GM12878 (cell line): ENCODE measurements at regions not wholly inside any gene's neighbourhood (a gene's known extent, or its start where the extent isn't known, plus 50 kb on each side); places are given as distances from the start of the nearest gene placed in this dataset.

Experiments used
- ATAC-seq: fragments of 200-7000 bp; cut with Tn5 transposase; 3 replicates; pipeline ENCODE4 v1.9.1; 2020; ENCODE audit warnings: mild to moderate bottlenecking, moderate library complexity
- BruUV-seq: library from RNA; stranded (reverse); fragments of 400-500 nt; replicated peaks from 2 replicates; lab custom pipeline; 2021; lab: Mats Ljungman, UMichigan
- CTCF ChIA-PET: fragments of 300-600 bp; sonication (Branson Sonifier 250); formaldehyde crosslinking; extraction: SDS; loops from one replicate; lab custom pipeline; 2021; ENCODE audit warnings: inconsistent platforms; lab: Yijun Ruan, JAX
- POLR2A ChIA-PET: fragments of 350-600 bp; formaldehyde crosslinking; extraction: SDS; loops from one replicate; lab custom pipeline; 2021; ENCODE audit warnings: inconsistent platforms; lab: Charles Lee
- RAD21 ChIA-PET: fragments of 300-600 bp; sonication (Branson Sonifier 250); formaldehyde crosslinking; loops from one replicate; lab custom pipeline; 2023; ENCODE audit warnings: antibody characterized with exemption; ENCODE audit not compliant: unreplicated experiment; lab: Charles Lee
- SMC1A ChIA-PET: fragments of 300-600 bp; sonication (Branson Sonifier 250); formaldehyde crosslinking; loops from one replicate; lab custom pipeline; 2023; ENCODE audit not compliant: unreplicated experiment, uncharacterized antibody; lab: Charles Lee
- DNase-seq: peaks from one replicate; pipeline ENCODE4 v3.0.0-alpha.2; 2011; ENCODE audit warnings: low read depth, low spot score
- FAIRE-seq: peaks from 3 replicates; lab custom pipeline; 2011; peaks lifted over from hg19 to GRCh38; lab: Jason Lieb, UNC
- H2AFZ ChIP-seq: 2 replicates; pipeline ENCODE4 v1.6.0; 2011; ENCODE audit warnings: low read depth, low read length, control low read depth; ENCODE audit not compliant: control insufficient read depth
- H3K27ac ChIP-seq: 2 replicates; pipeline ENCODE4 v1.5.1; 2011; ENCODE audit warnings: control low read depth; ENCODE audit not compliant: control insufficient read depth, insufficient read depth
- H3K27me3 ChIP-seq, 2 experiments: replicated peaks in 1 of 2; 2 replicates each; pipeline versions ENCODE4 v1.6.0 to v1.6.1; 2011; ENCODE audit warnings: low read length in 1 of 2; ENCODE audit not compliant: control insufficient read depth in 2 of 2, insufficient read depth in 2 of 2
- H3K36me3 ChIP-seq, 2 experiments: 2 replicates each; pipeline ENCODE4 v1.5.1; 2011; ENCODE audit warnings: low read length in 1 of 2; ENCODE audit not compliant: control insufficient read depth in 2 of 2, insufficient read depth in 2 of 2
- H3K4me1 ChIP-seq: 2 replicates; pipeline ENCODE4 v1.6.1; 2011; ENCODE audit warnings: mild to moderate bottlenecking, low read length, moderate library complexity, mixed read lengths; ENCODE audit not compliant: control insufficient read depth, insufficient read depth
- H3K4me2 ChIP-seq: 2 replicates; pipeline ENCODE4 v1.6.0; 2011; ENCODE audit warnings: control low read depth; ENCODE audit not compliant: control insufficient read depth, insufficient read depth
- H3K4me3 ChIP-seq: fragments of 200-600 bp; sonication (generic); 2 replicates; pipeline ENCODE4 v1.5.1; 2016
- H3K79me2 ChIP-seq: 2 replicates; pipeline ENCODE4 v1.6.0; 2011; ENCODE audit warnings: low read length; ENCODE audit not compliant: control insufficient read depth, insufficient read depth
- H3K9ac ChIP-seq: 2 replicates; pipeline ENCODE4 v1.8.0; 2011; ENCODE audit warnings: low read length, control low read depth, mixed read lengths; ENCODE audit not compliant: control insufficient read depth, insufficient read depth
- H3K9me3 ChIP-seq: replicated peaks from 3 replicates; pipeline ENCODE4 v1.5.1; 2011; ENCODE audit warnings: mild to moderate bottlenecking, low read length; ENCODE audit not compliant: control insufficient read depth, insufficient read depth
- H4K20me1 ChIP-seq: 2 replicates; pipeline ENCODE4 v1.6.0; 2011; ENCODE audit not compliant: control insufficient read depth, insufficient read depth
- CREB1 ChIP-seq: IDR thresholded peaks from 2 replicates; pipeline ENCODE4 v1.6.1; 2012; ENCODE audit warnings: low read depth, mild to moderate bottlenecking, inconsistent platforms
- ETV6 ChIP-seq, 2 experiments: fragments of 450-650 bp in 1 of 2; IDR thresholded peaks in 1 of 2; conservative IDR thresholded peaks in 1 of 2; 2 replicates each; pipeline ENCODE4 v1.6.1; 2014; ENCODE audit warnings: antibody characterized with exemption in 1 of 2, borderline replicate concordance in 1 of 2, low read depth in 1 of 2, mild to moderate bottlenecking in 1 of 2, moderate library complexity in 1 of 2
- HDAC6 ChIP-seq: fragments of 200-600 bp; sonication (generic); IDR thresholded peaks from one replicate; pipeline ENCODE4 v1.8.0; 2017; ENCODE audit warnings: antibody characterized with exemption; ENCODE audit not compliant: unreplicated experiment
- IKZF1 ChIP-seq: fragments of 450-650 bp; conservative IDR thresholded peaks from 2 replicates; pipeline ENCODE4 v1.6.1; 2017; ENCODE audit warnings: antibody characterized with exemption, mild to moderate bottlenecking
- POLR2AphosphoS5 ChIP-seq: IDR thresholded peaks from 2 replicates; pipeline ENCODE4 v1.6.1; 2011; ENCODE audit warnings: mild to moderate bottlenecking, low read length, inconsistent platforms
- RBBP5 ChIP-seq: fragments of 200-600 bp; sonication (generic); conservative IDR thresholded peaks from 2 replicates; pipeline ENCODE4 v1.6.1; 2016
- ZNF384 ChIP-seq: IDR thresholded peaks from 2 replicates; pipeline ENCODE4 v1.6.1; 2012; ENCODE audit warnings: low read depth, mild to moderate bottlenecking, low read length, improper control_type of control experiment, borderline replicate concordance
- ZZZ3 ChIP-seq: IDR thresholded peaks from 2 replicates; pipeline ENCODE4 v1.6.1; 2011; ENCODE audit warnings: low read depth; ENCODE audit not compliant: control insufficient read depth, insufficient read length
- WGBS: methylation state at CpG from one replicate; pipeline ENCODE4 v1.1.6; 2016; ENCODE audit warnings: low lambda C conversion rate; ENCODE audit not compliant: insufficient replicate concordance, insufficient coverage; ENCODE audit errors: missing lambda C conversion rate; 5-methylcytosine and 5-hydroxymethylcytosine counted together
- in situ Hi-C: fragments of 300-500 bp; cut with MboI; formaldehyde crosslinking; loops from 9 replicates; pipeline ENCODE4 v1.14.3; 2018; ENCODE audit warnings: mixed read lengths
- intact Hi-C: fragments of 100-400 bp; cut with micrococcal nuclease; formaldehyde crosslinking; loops from one replicate; pipeline ENCODE4 v1.14.2; 2022; ENCODE audit not compliant: unreplicated experiment
- TF ChIP-seq, protein P1 (sequence below): IDR thresholded peaks from 2 replicates; pipeline ENCODE4 v1.6.1; 2012; ENCODE audit warnings: low read depth, low read length, improper control_type of control experiment
- TF ChIP-seq, protein P2 (sequence below): fragments of 450-650 bp; IDR thresholded peaks from 2 replicates; pipeline ENCODE4 v1.6.1; 2018; ENCODE audit warnings: borderline replicate concordance, mild to moderate bottlenecking; ENCODE audit not compliant: partially characterized antibody
- TF ChIP-seq, protein P3 (sequence below): fragments of 450-650 bp; conservative IDR thresholded peaks from 2 replicates; pipeline ENCODE4 v1.6.1; 2017; ENCODE audit warnings: mild to moderate bottlenecking, moderate library complexity

DNA sequence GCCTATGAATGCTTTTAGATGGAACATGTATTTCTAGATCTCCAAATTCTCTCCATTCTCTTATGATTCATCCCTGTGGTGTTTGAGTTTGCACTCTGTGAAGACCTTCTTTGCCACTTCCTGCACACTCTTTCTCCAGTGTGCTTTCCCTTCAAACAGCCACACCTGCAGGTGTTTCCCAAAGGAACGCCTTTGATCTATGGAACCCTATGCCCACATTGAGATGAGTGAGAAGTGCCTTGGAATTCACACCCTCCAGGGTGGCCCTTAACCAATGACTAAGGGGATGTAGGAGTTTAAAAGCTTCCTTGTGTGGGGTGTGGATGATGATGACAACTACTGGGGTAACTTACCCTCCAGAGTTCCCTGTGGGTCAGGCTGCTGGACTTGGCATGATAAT is 570.1 kb downstream of the DHX35 start:
- CTCF ChIA-PET: no interaction called here
- in situ Hi-C loops: no loop called here
- no peak overlapping the region for H2AFZ ChIP-seq
- H3K4me3 ChIP-seq: no peak overlapping the region
- H4K20me1 ChIP-seq: no peaks in the 10 kb centered on the region
- H3K9ac ChIP-seq: no peak overlapping the region
- DNase-seq (no peak), ATAC-seq (no peak), FAIRE-seq (no peak)
- H3K27me3 ChIP-seq: no peaks in the 10 kb centered on the region
- no peaks in the 10 kb centered on the region for H3K9me3 ChIP-seq
- no peaks in the 10 kb centered on the region for H3K36me3 ChIP-seq
- no peak overlapping the region for H3K27ac ChIP-seq
- POLR2A ChIA-PET: no interaction called here
- SMC1A ChIA-PET: no interaction called here
- BruUV-seq: no TSS peak
- H3K4me1 ChIP-seq: no peaks in the 10 kb centered on the region
- no peak overlapping the region for H3K4me2 ChIP-seq
- intact Hi-C loops: no loop called here
- RAD21 ChIA-PET: no interaction called here
- no peaks in the 10 kb centered on the region for H3K79me2 ChIP-seq
- 15% methylated on average over 1 of the region's 1 CpG for WGBS
- TF ChIP-seq, protein P1, sequence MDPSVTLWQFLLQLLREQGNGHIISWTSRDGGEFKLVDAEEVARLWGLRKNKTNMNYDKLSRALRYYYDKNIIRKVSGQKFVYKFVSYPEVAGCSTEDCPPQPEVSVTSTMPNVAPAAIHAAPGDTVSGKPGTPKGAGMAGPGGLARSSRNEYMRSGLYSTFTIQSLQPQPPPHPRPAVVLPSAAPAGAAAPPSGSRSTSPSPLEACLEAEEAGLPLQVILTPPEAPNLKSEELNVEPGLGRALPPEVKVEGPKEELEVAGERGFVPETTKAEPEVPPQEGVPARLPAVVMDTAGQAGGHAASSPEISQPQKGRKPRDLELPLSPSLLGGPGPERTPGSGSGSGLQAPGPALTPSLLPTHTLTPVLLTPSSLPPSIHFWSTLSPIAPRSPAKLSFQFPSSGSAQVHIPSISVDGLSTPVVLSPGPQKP: no peak
- TF ChIP-seq ETV6 (conservative IDR thresholded peaks at IDR 0.05 in 1 of 2, IDR thresholded peaks at IDR 0.05 in 1 of 2; ENCODE audit: borderline replicate concordance in 1 of 2, low read depth in 1 of 2): no peak
- no peak for TF ChIP-seq ZZZ3
- TF ChIP-seq POLR2AphosphoS5: no peak
- no peak for TF ChIP-seq CREB1
- TF ChIP-seq, protein P2, sequence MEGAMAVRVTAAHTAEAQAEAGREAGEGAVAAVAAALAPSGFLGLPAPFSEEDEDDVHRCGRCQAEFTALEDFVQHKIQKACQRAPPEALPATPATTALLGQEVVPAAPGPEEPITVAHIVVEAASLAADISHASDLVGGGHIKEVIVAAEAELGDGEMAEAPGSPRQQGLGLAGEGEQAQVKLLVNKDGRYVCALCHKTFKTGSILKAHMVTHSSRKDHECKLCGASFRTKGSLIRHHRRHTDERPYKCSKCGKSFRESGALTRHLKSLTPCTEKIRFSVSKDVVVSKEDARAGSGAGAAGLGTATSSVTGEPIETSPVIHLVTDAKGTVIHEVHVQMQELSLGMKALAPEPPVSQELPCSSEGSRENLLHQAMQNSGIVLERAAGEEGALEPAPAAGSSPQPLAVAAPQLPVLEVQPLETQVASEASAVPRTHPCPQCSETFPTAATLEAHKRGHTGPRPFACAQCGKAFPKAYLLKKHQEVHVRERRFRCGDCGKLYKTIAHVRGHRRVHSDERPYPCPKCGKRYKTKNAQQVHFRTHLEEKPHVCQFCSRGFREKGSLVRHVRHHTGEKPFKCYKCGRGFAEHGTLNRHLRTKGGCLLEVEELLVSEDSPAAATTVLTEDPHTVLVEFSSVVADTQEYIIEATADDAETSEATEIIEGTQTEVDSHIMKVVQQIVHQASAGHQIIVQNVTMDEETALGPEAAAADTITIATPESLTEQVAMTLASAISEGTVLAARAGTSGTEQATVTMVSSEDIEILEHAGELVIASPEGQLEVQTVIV: no peak
- TF ChIP-seq, protein P3, sequence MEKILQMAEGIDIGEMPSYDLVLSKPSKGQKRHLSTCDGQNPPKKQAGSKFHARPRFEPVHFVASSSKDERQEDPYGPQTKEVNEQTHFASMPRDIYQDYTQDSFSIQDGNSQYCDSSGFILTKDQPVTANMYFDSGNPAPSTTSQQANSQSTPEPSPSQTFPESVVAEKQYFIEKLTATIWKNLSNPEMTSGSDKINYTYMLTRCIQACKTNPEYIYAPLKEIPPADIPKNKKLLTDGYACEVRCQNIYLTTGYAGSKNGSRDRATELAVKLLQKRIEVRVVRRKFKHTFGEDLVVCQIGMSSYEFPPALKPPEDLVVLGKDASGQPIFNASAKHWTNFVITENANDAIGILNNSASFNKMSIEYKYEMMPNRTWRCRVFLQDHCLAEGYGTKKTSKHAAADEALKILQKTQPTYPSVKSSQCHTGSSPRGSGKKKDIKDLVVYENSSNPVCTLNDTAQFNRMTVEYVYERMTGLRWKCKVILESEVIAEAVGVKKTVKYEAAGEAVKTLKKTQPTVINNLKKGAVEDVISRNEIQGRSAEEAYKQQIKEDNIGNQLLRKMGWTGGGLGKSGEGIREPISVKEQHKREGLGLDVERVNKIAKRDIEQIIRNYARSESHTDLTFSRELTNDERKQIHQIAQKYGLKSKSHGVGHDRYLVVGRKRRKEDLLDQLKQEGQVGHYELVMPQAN: no peak
- TF ChIP-seq HDAC6: no peak
- TF ChIP-seq IKZF1: no peak
- TF ChIP-seq ZNF384: no peak
- TF ChIP-seq RBBP5: no peak
